ENCODE measurements at regions not wholly inside any gene's neighbourhood (a gene's known extent, or its start where the extent isn't known, plus 50 kb on each side); places are given as distances from the start of the nearest gene placed in this dataset.

DNA sequence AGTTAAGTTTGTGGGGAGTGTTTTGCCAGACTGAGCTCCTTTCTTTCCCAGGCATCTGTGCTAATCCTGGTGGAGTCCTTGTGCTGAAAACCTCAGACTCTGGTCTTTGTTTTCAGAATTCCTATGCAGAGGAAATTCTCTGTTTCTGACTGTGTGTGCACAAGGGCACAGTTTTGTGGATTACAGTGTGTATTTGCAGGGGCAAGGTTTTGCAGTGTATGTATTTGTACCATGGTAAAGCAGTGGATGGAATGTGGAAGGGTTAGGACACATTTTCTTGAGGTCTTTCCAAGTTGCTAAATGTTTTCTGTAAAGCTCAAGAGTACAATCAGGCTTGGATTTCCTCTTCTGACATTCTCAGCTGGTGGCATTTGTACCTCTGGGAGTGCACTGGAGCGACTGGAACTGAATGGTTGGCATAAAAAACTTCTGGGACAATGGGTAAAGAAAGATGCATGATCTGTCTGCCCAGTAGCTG lies 139.5 kb upstream of the RND3 start:
- TF ChIP-seq EZH2 (IDR thresholded peaks at IDR 0.05; ENCODE audit: insufficient read depth, poor library complexity, severe bottlenecking) (no peak), EZH2phosphoT487 (IDR thresholded peaks at IDR 0.05; ENCODE audit: insufficient read depth, low read depth) (no peak)
